Keratinocyte (primary cell): ENCODE measurements at regions not wholly inside any gene's neighbourhood (a gene's known extent, or its start where the extent isn't known, plus 50 kb on each side); places are given as distances from the start of the nearest gene placed in this dataset.

ENCODE experiments used
- DNase-seq: peaks from one replicate; pipeline ENCODE4 v3.0.0-alpha.2; 2011; ENCODE audit warnings: low read depth, missing footprints, low spot score
- FAIRE-seq: peaks from 2 replicates; lab custom pipeline; 2011; peaks lifted over from hg19 to GRCh38; lab: Jason Lieb, UNC
- H2AFZ ChIP-seq: 2 replicates; pipeline ENCODE4 v1.6.0; 2012; ENCODE audit warnings: low read length, control low read depth, inconsistent platforms; ENCODE audit not compliant: control insufficient read depth
- H3K27ac ChIP-seq: 2 replicates; pipeline ENCODE4 v1.5.1; 2011; ENCODE audit warnings: low read length; ENCODE audit not compliant: control insufficient read depth, insufficient read depth
- H3K27me3 ChIP-seq: 3 replicates; pipeline ENCODE4 v1.6.0; 2011; ENCODE audit warnings: low read length; ENCODE audit not compliant: control insufficient read depth, insufficient read depth; ENCODE audit errors: extremely low read depth
- H3K36me3 ChIP-seq, 2 experiments: 2 replicates in 1 of 2; 3 replicates in 1 of 2; pipeline ENCODE4 v1.5.1; 2011; ENCODE audit warnings: low read length in 2 of 2, mild to moderate bottlenecking in 1 of 2; ENCODE audit not compliant: control insufficient read depth in 2 of 2, insufficient read depth in 2 of 2; ENCODE audit errors: extremely low read depth in 1 of 2
- H3K4me1 ChIP-seq: 3 replicates; pipeline ENCODE4 v1.5.1; 2011; ENCODE audit warnings: low read length; ENCODE audit not compliant: control insufficient read depth, insufficient read depth; ENCODE audit errors: extremely low read depth
- H3K4me2 ChIP-seq: 3 replicates; pipeline ENCODE4 v1.6.0; 2011; ENCODE audit warnings: low read depth, low read length; ENCODE audit not compliant: control insufficient read depth, insufficient read depth; ENCODE audit errors: extremely low read depth
- H3K4me3 ChIP-seq, 3 experiments: fragments of 200-600 bp in 1 of 3; sonication (generic) in 1 of 3; 2 replicates in 2 of 3; 3 replicates in 1 of 3; pipeline ENCODE4 v1.5.1; 2011 to 2016; ENCODE audit warnings: low read length in 3 of 3, mild to moderate bottlenecking in 3 of 3, control low read depth in 2 of 3, inconsistent platforms in 1 of 3, low read depth in 1 of 3, mixed read lengths in 1 of 3, mixed run types in 1 of 3, moderate library complexity in 1 of 3; ENCODE audit not compliant: control insufficient read depth in 2 of 3, insufficient read depth in 2 of 3; ENCODE audit errors: extremely low read depth in 1 of 3
- H3K79me2 ChIP-seq: 2 replicates; pipeline ENCODE4 v1.6.0; 2012; ENCODE audit warnings: low read length; ENCODE audit not compliant: control insufficient read depth, insufficient read depth
- H3K9ac ChIP-seq: 3 replicates; pipeline ENCODE4 v1.6.0; 2011; ENCODE audit warnings: low read length; ENCODE audit not compliant: control insufficient read depth, insufficient read depth; ENCODE audit errors: extremely low read depth
- H3K9me1 ChIP-seq: 3 replicates; pipeline ENCODE4 v1.6.0; 2011; ENCODE audit warnings: low read length; ENCODE audit not compliant: control insufficient read depth, insufficient read depth; ENCODE audit errors: extremely low read depth
- H3K9me3 ChIP-seq: 2 replicates; pipeline ENCODE4 v1.5.1; 2012; ENCODE audit warnings: low read depth, low read length; ENCODE audit not compliant: control insufficient read depth
- H4K20me1 ChIP-seq: 3 replicates; pipeline ENCODE4 v1.6.0; 2011; ENCODE audit warnings: low read length; ENCODE audit not compliant: control insufficient read depth, insufficient read depth; ENCODE audit errors: extremely low read depth
- CTCF ChIP-seq, 3 experiments: IDR thresholded peaks in 1 of 3; conservative IDR thresholded peaks in 1 of 3; optimal IDR thresholded peaks in 1 of 3; 2 replicates in 2 of 3; 3 replicates in 1 of 3; pipeline versions ENCODE3 to v1.5.1; 2011; ENCODE audit warnings: low read length in 3 of 3, mild to moderate bottlenecking in 3 of 3, moderate library complexity in 2 of 3, control low read depth in 1 of 3, inconsistent platforms in 1 of 3; ENCODE audit not compliant: insufficient read depth in 2 of 3; ENCODE audit errors: extremely low read depth in 1 of 3
- EZH2 ChIP-seq: IDR thresholded peaks from one replicate; pipeline ENCODE4 v1.6.1; 2012; ENCODE audit warnings: inconsistent platforms, mild to moderate bottlenecking, low read length, moderate library complexity
- dilution Hi-C: fragments of 300-500 bp; cut with MboI; formaldehyde crosslinking; loops from one replicate; pipeline ENCODE4 v1.7.0; 2020; ENCODE audit warnings: low sequenced_read_pairs; ENCODE audit not compliant: extremely low pct_ligation_motif_present

- Histone ChIP-seq H3K9me3 (no peaks in the 10 kb centered on the region), H2AFZ (peak overlapping the region; percentile 53), H3K4me3 (peak overlapping the region in 2 of 3 experiments; percentile 18 to 43), H4K20me1 (no peaks in the 10 kb centered on the region), H3K4me1 (no peaks in the 10 kb centered on the region), H3K9ac (no peak overlapping the region), H3K27ac (no peak overlapping the region), H3K9me1 (no peaks in the 10 kb centered on the region), H3K79me2 (no peaks in the 10 kb centered on the region), H3K27me3 (peaks cover 9% of the 10 kb centered on the region), H3K36me3 (no peaks in the 10 kb centered on the region), H3K4me2 (peak overlapping the region; percentile 62)
- FAIRE-seq (no peak), DNase-seq (no peak)
- dilution Hi-C loops, result no loop called here
- TF ChIP-seq CTCF (optimal IDR thresholded peaks at IDR 0.05 in 1 of 3, IDR thresholded peaks at IDR 0.05 in 1 of 3, conservative IDR thresholded peaks at IDR 0.05 in 1 of 3; ENCODE audit: extremely low read depth in 1 of 3, insufficient read depth in 2 of 3, low read length in 3 of 3), result no peak
- TF ChIP-seq EZH2, result no peak
These were observed 93.7 kb upstream of the ZNF516 start for GRCh38 chr18:76588601-76589226.

GRCh38 chr18:76587879-76588271 is 92.8 kb upstream of the ZNF516 start:
- Histone ChIP-seq H3K9me1 (no peaks in the 10 kb centered on the region), H3K36me3 (no peaks in the 10 kb centered on the region), H3K27me3 (peaks cover 9% of the 10 kb centered on the region), H4K20me1 (no peaks in the 10 kb centered on the region), H2AFZ (no peak overlapping the region), H3K9me3 (no peaks in the 10 kb centered on the region), H3K27ac (no peak overlapping the region), H3K4me3 (no peak overlapping the region), H3K9ac (no peak overlapping the region), H3K4me2 (no peak overlapping the region), H3K4me1 (no peaks in the 10 kb centered on the region), H3K79me2 (no peaks in the 10 kb centered on the region)
- TF ChIP-seq CTCF (optimal IDR thresholded peaks at IDR 0.05 in 1 of 3, IDR thresholded peaks at IDR 0.05 in 1 of 3, conservative IDR thresholded peaks at IDR 0.05 in 1 of 3; ENCODE audit: extremely low read depth in 1 of 3, insufficient read depth in 2 of 3, low read length in 3 of 3) (no peak), EZH2 (no peak)
- dilution Hi-C loops, result no loop called here
- DNase-seq, result no peak
- no peak for FAIRE-seq
